Loucy (cell line): ENCODE measurements at regions not wholly inside any gene's neighbourhood (a gene's known extent, or its start where the extent isn't known, plus 50 kb on each side); places are given as distances from the start of the nearest gene placed in this dataset.

ENCODE experiments used
- H2AFZ ChIP-seq: fragments of 200-600 bp; sonication (generic); 2 replicates; pipeline ENCODE4 v1.6.0; 2016; ENCODE audit warnings: antibody characterized with exemption, mild to moderate bottlenecking, low read length, moderate library complexity
- H3F3A ChIP-seq: fragments of 200-600 bp; 2 replicates; pipeline ENCODE4 v1.6.0; 2016; ENCODE audit warnings: antibody characterized with exemption, low read depth, mild to moderate bottlenecking
- H3K27me3 ChIP-seq: fragments of 200-600 bp; sonication (generic); 2 replicates; pipeline ENCODE4 v1.6.1; 2014; ENCODE audit warnings: low read length, mild to moderate bottlenecking; ENCODE audit not compliant: insufficient read depth, poor library complexity, severe bottlenecking
- H3K36me3 ChIP-seq: fragments of 200-600 bp; sonication (generic); 2 replicates; pipeline ENCODE4 v1.6.1; 2016; ENCODE audit warnings: low read length; ENCODE audit not compliant: insufficient read depth
- H3K4me1 ChIP-seq: fragments of 200-600 bp; sonication (generic); 2 replicates; pipeline ENCODE4 v1.5.1; 2014; ENCODE audit warnings: low read length, mild to moderate bottlenecking; ENCODE audit not compliant: insufficient read depth, poor library complexity, severe bottlenecking
- H3K4me2 ChIP-seq: fragments of 200-600 bp; sonication (generic); 2 replicates; pipeline ENCODE4 v1.6.0; 2014; ENCODE audit warnings: antibody characterized with exemption, low read length, low read depth, mild to moderate bottlenecking; ENCODE audit not compliant: poor library complexity, severe bottlenecking
- H3K4me3 ChIP-seq: fragments of 200-600 bp; sonication (generic); 2 replicates; pipeline ENCODE4 v1.5.1; 2014; ENCODE audit warnings: low read length, mild to moderate bottlenecking, mixed read lengths; ENCODE audit not compliant: poor library complexity, severe bottlenecking
- H3K79me2 ChIP-seq: fragments of 200-600 bp; sonication (generic); 2 replicates; pipeline ENCODE4 v1.6.1; 2014; ENCODE audit warnings: low read length; ENCODE audit not compliant: insufficient read depth
- H3K9ac ChIP-seq: fragments of 200-600 bp; sonication (generic); 2 replicates; pipeline ENCODE4 v1.6.0; 2014; ENCODE audit warnings: mild to moderate bottlenecking, low read depth, low read length, moderate library complexity; ENCODE audit not compliant: poor library complexity, severe bottlenecking
- H3K9me2 ChIP-seq: fragments of 200-600 bp; sonication (generic); replicated peaks from 2 replicates; pipeline ENCODE4 v1.6.1; 2016; ENCODE audit warnings: low read depth, low read length, mixed read lengths
- H3K9me3 ChIP-seq: fragments of 200-600 bp; sonication (generic); 2 replicates; pipeline ENCODE4 v1.6.1; 2014; ENCODE audit warnings: mild to moderate bottlenecking, antibody characterized with exemption, low read length, low read depth; ENCODE audit not compliant: insufficient read depth
- H4K20me1 ChIP-seq: fragments of 200-600 bp; sonication (generic); 2 replicates; pipeline ENCODE4 v1.6.0; 2014; ENCODE audit warnings: antibody characterized with exemption, low read length, mild to moderate bottlenecking; ENCODE audit not compliant: insufficient read depth, poor library complexity, severe bottlenecking
- EZH2phosphoT487 ChIP-seq: fragments of 200-600 bp; IDR thresholded peaks from 2 replicates; pipeline ENCODE4 v1.6.1; 2018; ENCODE audit warnings: antibody characterized with exemption, mild to moderate bottlenecking, moderate library complexity, borderline replicate concordance
- TF ChIP-seq, protein P1 (sequence below): fragments of 200-600 bp; sonication (generic); conservative IDR thresholded peaks from 2 replicates; pipeline ENCODE4 v1.5.1; 2014; ENCODE audit warnings: mild to moderate bottlenecking, antibody characterized with exemption, low read length

DNA sequence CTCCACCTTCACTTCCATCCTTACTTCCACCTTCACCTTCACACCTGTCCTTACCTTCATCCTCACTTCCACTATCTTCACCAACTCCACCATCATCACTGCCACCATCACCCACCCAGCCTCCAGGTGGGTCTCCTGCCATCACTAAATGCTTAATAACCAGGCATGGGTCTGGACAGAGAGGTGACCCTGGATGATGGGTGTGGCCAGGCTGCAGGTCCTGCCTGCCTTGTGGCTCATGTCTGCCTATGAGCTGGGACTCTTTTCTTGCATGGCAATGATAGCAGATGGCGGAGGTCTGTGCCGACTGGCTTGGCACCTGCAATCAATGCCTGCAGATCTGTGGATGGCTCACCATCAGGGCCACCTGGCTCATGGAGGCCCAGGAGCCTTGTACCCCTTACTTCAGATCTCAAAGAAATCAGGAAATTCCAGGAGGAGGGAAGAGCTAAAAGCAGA is 60.1 kb upstream of the ELN start:
- Histone ChIP-seq H3K27me3 (no peaks in the 10 kb centered on the region), H4K20me1 (no peaks in the 10 kb centered on the region), H3K4me1 (no peaks in the 10 kb centered on the region), H2AFZ (no peak overlapping the region), H3K4me2 (no peak overlapping the region), H3K36me3 (no peaks in the 10 kb centered on the region), H3F3A (no peaks in the 10 kb centered on the region), H3K9me2 (no peaks in the 10 kb centered on the region), H3K9ac (no peak overlapping the region), H3K4me3 (no peak overlapping the region), H3K9me3 (peaks cover 2% of the 10 kb centered on the region; the same call in 1 of the 2 replicates), H3K79me2 (no peaks in the 10 kb centered on the region)
- TF ChIP-seq, protein P1, sequence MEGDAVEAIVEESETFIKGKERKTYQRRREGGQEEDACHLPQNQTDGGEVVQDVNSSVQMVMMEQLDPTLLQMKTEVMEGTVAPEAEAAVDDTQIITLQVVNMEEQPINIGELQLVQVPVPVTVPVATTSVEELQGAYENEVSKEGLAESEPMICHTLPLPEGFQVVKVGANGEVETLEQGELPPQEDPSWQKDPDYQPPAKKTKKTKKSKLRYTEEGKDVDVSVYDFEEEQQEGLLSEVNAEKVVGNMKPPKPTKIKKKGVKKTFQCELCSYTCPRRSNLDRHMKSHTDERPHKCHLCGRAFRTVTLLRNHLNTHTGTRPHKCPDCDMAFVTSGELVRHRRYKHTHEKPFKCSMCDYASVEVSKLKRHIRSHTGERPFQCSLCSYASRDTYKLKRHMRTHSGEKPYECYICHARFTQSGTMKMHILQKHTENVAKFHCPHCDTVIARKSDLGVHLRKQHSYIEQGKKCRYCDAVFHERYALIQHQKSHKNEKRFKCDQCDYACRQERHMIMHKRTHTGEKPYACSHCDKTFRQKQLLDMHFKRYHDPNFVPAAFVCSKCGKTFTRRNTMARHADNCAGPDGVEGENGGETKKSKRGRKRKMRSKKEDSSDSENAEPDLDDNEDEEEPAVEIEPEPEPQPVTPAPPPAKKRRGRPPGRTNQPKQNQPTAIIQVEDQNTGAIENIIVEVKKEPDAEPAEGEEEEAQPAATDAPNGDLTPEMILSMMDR = no peak
- no peak for TF ChIP-seq EZH2phosphoT487

DNA sequence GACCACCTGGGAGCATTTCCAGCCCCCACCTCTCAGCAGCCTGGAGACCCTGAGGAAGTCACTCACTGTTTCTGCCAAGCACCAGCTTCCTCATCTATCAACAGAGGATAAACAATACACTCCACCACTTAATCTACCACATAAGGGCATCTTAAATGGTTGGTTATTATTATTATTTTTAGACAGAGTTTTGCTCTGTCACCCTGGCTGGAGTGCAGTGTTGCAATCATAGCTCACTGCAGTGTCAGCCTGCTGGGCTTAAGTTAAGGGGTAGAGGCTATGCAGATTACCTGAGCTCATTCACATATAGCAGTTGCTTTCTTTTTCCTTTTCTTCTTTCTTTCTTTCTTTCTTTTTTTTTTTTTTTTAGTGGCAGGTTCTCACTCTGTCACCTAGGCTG is 59.5 kb upstream of the ELN start:
- Histone ChIP-seq H3K9me3 (no peaks in the 10 kb centered on the region; the same call in 1 of the 2 replicates), H3K9ac (no peak overlapping the region), H3K4me1 (no peaks in the 10 kb centered on the region), H3K27me3 (no peaks in the 10 kb centered on the region), H3K79me2 (no peaks in the 10 kb centered on the region), H2AFZ (no peak overlapping the region), H4K20me1 (no peaks in the 10 kb centered on the region), H3F3A (no peaks in the 10 kb centered on the region), H3K9me2 (no peaks in the 10 kb centered on the region), H3K4me2 (no peak overlapping the region), H3K4me3 (no peak overlapping the region), H3K36me3 (no peaks in the 10 kb centered on the region)
- TF ChIP-seq, protein P1 = no peak
- TF ChIP-seq EZH2phosphoT487 = no peak

DNA sequence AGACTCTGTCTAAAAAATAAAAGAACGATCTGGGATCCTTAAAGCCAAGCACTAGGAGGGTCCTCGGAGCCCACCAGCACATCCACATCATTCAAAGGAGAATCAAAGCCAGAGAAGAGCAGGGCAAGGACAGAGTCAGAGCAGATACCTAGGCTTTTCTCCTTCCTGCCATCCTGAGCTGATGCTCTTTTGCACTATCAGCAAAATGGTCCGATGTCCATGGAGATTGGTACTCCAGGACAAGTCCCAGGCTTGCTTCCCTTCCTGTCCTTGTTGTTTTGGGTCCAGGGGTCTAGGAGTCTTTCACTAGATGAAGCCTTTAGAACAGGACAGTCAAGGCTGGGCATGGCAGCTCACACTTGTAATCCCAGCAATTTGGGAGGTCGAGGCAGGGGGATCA is 58.0 kb upstream of the ELN start:
- Histone ChIP-seq H2AFZ (no peak overlapping the region), H3K9me3 (no peaks in the 10 kb centered on the region), H3K4me3 (no peak overlapping the region), H3K27me3 (no peaks in the 10 kb centered on the region), H3K4me1 (no peaks in the 10 kb centered on the region), H3K79me2 (no peaks in the 10 kb centered on the region), H3F3A (no peaks in the 10 kb centered on the region), H3K9ac (no peak overlapping the region), H3K4me2 (no peak overlapping the region), H3K9me2 (no peaks in the 10 kb centered on the region), H3K36me3 (no peaks in the 10 kb centered on the region), H4K20me1 (no peaks in the 10 kb centered on the region)
- TF ChIP-seq EZH2phosphoT487 = no peak
- TF ChIP-seq, protein P1 = no peak
